ENCODE measurements at regions not wholly inside any gene's neighbourhood (a gene's known extent, or its start where the extent isn't known, plus 50 kb on each side); places are given as distances from the start of the nearest gene placed in this dataset.

DNA sequence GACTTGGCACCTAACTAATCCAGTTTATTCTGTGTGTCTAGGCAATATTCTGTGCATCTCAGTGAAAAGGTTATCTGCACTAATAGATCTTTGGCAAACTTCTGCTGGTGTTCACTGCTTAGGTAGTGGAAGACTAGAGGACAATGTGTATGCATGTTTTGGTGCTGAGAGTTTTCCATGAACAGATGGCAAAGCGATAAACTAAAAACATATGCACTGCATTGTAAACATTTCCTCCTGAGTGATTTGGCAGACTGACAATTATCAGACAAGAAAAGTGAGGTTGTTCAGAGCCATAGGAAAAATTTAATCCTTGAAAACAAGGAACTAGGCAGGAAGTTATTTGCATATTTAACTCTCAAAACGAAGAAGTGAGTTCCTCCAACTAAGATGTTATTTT, 400.4 kb downstream of the ATP23 start (continued):
- TF ChIP-seq, protein P1, sequence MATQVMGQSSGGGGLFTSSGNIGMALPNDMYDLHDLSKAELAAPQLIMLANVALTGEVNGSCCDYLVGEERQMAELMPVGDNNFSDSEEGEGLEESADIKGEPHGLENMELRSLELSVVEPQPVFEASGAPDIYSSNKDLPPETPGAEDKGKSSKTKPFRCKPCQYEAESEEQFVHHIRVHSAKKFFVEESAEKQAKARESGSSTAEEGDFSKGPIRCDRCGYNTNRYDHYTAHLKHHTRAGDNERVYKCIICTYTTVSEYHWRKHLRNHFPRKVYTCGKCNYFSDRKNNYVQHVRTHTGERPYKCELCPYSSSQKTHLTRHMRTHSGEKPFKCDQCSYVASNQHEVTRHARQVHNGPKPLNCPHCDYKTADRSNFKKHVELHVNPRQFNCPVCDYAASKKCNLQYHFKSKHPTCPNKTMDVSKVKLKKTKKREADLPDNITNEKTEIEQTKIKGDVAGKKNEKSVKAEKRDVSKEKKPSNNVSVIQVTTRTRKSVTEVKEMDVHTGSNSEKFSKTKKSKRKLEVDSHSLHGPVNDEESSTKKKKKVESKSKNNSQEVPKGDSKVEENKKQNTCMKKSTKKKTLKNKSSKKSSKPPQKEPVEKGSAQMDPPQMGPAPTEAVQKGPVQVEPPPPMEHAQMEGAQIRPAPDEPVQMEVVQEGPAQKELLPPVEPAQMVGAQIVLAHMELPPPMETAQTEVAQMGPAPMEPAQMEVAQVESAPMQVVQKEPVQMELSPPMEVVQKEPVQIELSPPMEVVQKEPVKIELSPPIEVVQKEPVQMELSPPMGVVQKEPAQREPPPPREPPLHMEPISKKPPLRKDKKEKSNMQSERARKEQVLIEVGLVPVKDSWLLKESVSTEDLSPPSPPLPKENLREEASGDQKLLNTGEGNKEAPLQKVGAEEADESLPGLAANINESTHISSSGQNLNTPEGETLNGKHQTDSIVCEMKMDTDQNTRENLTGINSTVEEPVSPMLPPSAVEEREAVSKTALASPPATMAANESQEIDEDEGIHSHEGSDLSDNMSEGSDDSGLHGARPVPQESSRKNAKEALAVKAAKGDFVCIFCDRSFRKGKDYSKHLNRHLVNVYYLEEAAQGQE (IDR thresholded peaks at IDR 0.05; ENCODE audit: low read depth, low read length): no peak
- TF ChIP-seq, protein P2, sequence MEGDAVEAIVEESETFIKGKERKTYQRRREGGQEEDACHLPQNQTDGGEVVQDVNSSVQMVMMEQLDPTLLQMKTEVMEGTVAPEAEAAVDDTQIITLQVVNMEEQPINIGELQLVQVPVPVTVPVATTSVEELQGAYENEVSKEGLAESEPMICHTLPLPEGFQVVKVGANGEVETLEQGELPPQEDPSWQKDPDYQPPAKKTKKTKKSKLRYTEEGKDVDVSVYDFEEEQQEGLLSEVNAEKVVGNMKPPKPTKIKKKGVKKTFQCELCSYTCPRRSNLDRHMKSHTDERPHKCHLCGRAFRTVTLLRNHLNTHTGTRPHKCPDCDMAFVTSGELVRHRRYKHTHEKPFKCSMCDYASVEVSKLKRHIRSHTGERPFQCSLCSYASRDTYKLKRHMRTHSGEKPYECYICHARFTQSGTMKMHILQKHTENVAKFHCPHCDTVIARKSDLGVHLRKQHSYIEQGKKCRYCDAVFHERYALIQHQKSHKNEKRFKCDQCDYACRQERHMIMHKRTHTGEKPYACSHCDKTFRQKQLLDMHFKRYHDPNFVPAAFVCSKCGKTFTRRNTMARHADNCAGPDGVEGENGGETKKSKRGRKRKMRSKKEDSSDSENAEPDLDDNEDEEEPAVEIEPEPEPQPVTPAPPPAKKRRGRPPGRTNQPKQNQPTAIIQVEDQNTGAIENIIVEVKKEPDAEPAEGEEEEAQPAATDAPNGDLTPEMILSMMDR (IDR thresholded peaks at IDR 0.05): no peak
- TF ChIP-seq SMC3 (IDR thresholded peaks at IDR 0.05; ENCODE audit: low read depth, low read length) (no peak), RXRA (IDR thresholded peaks at IDR 0.05; ENCODE audit: borderline replicate concordance, low read depth) (no peak), RAD21 (IDR thresholded peaks at IDR 0.05; ENCODE audit: low read length) (no peak), GATA2 (CRISPR knock-in tag; IDR thresholded peaks at IDR 0.05) (no peak), TAF1 (IDR thresholded peaks at IDR 0.05; ENCODE audit: borderline replicate concordance, low read depth, low read length) (no peak), TEAD4 (IDR thresholded peaks at IDR 0.05; ENCODE audit: borderline replicate concordance, insufficient read depth) (no peak), SIN3A (IDR thresholded peaks at IDR 0.05; ENCODE audit: borderline replicate concordance, low read depth, low read length) (no peak), MEF2A (IDR thresholded peaks at IDR 0.05; ENCODE audit: borderline replicate concordance, low read depth) (no peak), EZH2phosphoT487 (IDR thresholded peaks at IDR 0.05; ENCODE audit: borderline replicate concordance, low read depth) (no peak), FOXJ3 (CRISPR knock-in tag; IDR thresholded peaks at IDR 0.05) (no peak), JUND (IDR thresholded peaks at IDR 0.05) (peak; percentile 14; the same call in 1 of the 2 replicates), CHD2 (IDR thresholded peaks at IDR 0.05; ENCODE audit: low read length, partially characterized antibody) (no peak), NFIC (IDR thresholded peaks at IDR 0.05; ENCODE audit: borderline replicate concordance) (no peak; the same call in none of the 2 replicates), FOXM1 (IDR thresholded peaks at IDR 0.05; ENCODE audit: low read depth) (no peak)
- TF ChIP-seq, protein P3, sequence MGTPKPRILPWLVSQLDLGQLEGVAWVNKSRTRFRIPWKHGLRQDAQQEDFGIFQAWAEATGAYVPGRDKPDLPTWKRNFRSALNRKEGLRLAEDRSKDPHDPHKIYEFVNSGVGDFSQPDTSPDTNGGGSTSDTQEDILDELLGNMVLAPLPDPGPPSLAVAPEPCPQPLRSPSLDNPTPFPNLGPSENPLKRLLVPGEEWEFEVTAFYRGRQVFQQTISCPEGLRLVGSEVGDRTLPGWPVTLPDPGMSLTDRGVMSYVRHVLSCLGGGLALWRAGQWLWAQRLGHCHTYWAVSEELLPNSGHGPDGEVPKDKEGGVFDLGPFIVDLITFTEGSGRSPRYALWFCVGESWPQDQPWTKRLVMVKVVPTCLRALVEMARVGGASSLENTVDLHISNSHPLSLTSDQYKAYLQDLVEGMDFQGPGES (IDR thresholded peaks at IDR 0.05; ENCODE audit: low read depth, low read length): no peak
- TF ChIP-seq, protein P4, sequence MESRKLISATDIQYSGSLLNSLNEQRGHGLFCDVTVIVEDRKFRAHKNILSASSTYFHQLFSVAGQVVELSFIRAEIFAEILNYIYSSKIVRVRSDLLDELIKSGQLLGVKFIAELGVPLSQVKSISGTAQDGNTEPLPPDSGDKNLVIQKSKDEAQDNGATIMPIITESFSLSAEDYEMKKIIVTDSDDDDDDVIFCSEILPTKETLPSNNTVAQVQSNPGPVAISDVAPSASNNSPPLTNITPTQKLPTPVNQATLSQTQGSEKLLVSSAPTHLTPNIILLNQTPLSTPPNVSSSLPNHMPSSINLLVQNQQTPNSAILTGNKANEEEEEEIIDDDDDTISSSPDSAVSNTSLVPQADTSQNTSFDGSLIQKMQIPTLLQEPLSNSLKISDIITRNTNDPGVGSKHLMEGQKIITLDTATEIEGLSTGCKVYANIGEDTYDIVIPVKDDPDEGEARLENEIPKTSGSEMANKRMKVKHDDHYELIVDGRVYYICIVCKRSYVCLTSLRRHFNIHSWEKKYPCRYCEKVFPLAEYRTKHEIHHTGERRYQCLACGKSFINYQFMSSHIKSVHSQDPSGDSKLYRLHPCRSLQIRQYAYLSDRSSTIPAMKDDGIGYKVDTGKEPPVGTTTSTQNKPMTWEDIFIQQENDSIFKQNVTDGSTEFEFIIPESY (IDR thresholded peaks at IDR 0.05; ENCODE audit: borderline replicate concordance, low read depth): no peak
- TF ChIP-seq, protein P5, sequence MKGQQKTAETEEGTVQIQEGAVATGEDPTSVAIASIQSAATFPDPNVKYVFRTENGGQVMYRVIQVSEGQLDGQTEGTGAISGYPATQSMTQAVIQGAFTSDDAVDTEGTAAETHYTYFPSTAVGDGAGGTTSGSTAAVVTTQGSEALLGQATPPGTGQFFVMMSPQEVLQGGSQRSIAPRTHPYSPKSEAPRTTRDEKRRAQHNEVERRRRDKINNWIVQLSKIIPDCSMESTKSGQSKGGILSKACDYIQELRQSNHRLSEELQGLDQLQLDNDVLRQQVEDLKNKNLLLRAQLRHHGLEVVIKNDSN (IDR thresholded peaks at IDR 0.05; ENCODE audit: borderline replicate concordance, low read depth): no peak
